ENCODE measurements at regions not wholly inside any gene's neighbourhood (a gene's known extent, or its start where the extent isn't known, plus 50 kb on each side); places are given as distances from the start of the nearest gene placed in this dataset.

- Histone ChIP-seq H2AFZ (ENCODE audit: low read depth, low read length) (no peak overlapping the region), H3K4me2 (ENCODE audit: insufficient read depth, low read length) (no peak overlapping the region), H3K4me3 (replicated peaks in 1 of 3; ENCODE audit: insufficient read depth in 1 of 3, low read depth in 1 of 3, low read length in 3 of 3) (no peak overlapping the region), H3K9me3 (replicated peaks; ENCODE audit: control insufficient read depth, insufficient read depth, low read length) (no peaks in the 10 kb centered on the region), H3K79me2 (ENCODE audit: control insufficient read depth, insufficient read depth, low read length) (no peaks in the 10 kb centered on the region), H3K9ac (replicated peaks; ENCODE audit: extremely low read depth, insufficient read depth, low read length) (no peak overlapping the region), H3K9me1 (replicated peaks; ENCODE audit: control insufficient read depth, extremely low read depth, insufficient read depth, low read length) (no peaks in the 10 kb centered on the region), H4K20me1 (replicated peaks; ENCODE audit: control insufficient read depth, extremely low read depth, insufficient read depth, low read length) (no peaks in the 10 kb centered on the region), H3K4me1 (ENCODE audit: control insufficient read depth, extremely low read depth, insufficient read depth, low read length) (no peaks in the 10 kb centered on the region), H3K27me3 (ENCODE audit: control insufficient read depth in 2 of 2, insufficient read depth in 2 of 2, low read length in 2 of 2) (no peaks in the 10 kb centered on the region), H3K27ac (ENCODE audit: insufficient read depth, low read depth, low read length) (no peak overlapping the region), H3K36me3 (ENCODE audit: control insufficient read depth in 2 of 2, extremely low read depth in 1 of 2, insufficient read depth in 2 of 2, low read length in 2 of 2) (no peaks in the 10 kb centered on the region)
- ChIA-PET CTCF (interaction anchor here (0.7 kb wide), 1 partner anchor 328 kb away, joined by 3 read pairs; no protein-coding TSS in a partner anchor), POLR2A (no interaction called here)
- no TSS peak for BruUV-seq (replicated peaks)
- dilution Hi-C loops (cut with MboI; ENCODE audit: extremely low pct_ligation_motif_present, low sequenced_read_pairs): no loop called here
- FAIRE-seq: no peak
- DNase-seq (ENCODE audit: low read depth, low spot score): no peak
- TF ChIP-seq MYC (IDR thresholded peaks at IDR 0.05; ENCODE audit: low read depth, low read length) (no peak), POLR2AphosphoS5 (IDR thresholded peaks at IDR 0.05; ENCODE audit: insufficient read depth, low read depth, low read length) (no peak), GATA2 (IDR thresholded peaks at IDR 0.05; ENCODE audit: insufficient read depth, insufficient read length, low read depth, low read length) (no peak), JUN (IDR thresholded peaks at IDR 0.05; ENCODE audit: borderline replicate concordance, insufficient read depth, insufficient read length, low read depth) (no peak), EZH2 (IDR thresholded peaks at IDR 0.05; ENCODE audit: borderline replicate concordance, low read depth, low read length, severe bottlenecking) (no peak), POLR2A (IDR thresholded peaks at IDR 0.05; ENCODE audit: low read depth, low read length) (no peak), FOS (IDR thresholded peaks at IDR 0.05; ENCODE audit: borderline replicate concordance, insufficient read depth, low read length) (no peak), MAX (IDR thresholded peaks at IDR 0.05; ENCODE audit: insufficient read depth, insufficient read length) (no peak)
- intact Hi-C loops (cut with micrococcal nuclease): no loop called here
Observed at GRCh38 chr4:126955292-126956183, 677.2 kb upstream of the INTU start.
